Kidney (tissue), 13 donors: ENCODE measurements at regions not wholly inside any gene's neighbourhood (a gene's known extent, or its start where the extent isn't known, plus 50 kb on each side); places are given as distances from the start of the nearest gene placed in this dataset.

Experiments
- DNase-seq, 5 donors: peaks; one replicate each; pipeline ENCODE4 v3.0.0-alpha.2; 2013 to 2020
- FAIRE-seq: peaks from 2 replicates; lab custom pipeline; 2012; peaks lifted over from hg19 to GRCh38; lab: Jason Lieb, UNC
- H3K27ac ChIP-seq, 2 donors: one replicate each; pipeline ENCODE4 v1.7.0; 2013; ENCODE audit warnings: low read depth in 2 of 2, low read length in 2 of 2, inconsistent platforms in 1 of 2
- H3K27me3 ChIP-seq: one replicate; pipeline ENCODE4 v1.7.1; 2013; ENCODE audit warnings: low read length, inconsistent platforms; ENCODE audit not compliant: control insufficient read depth, insufficient read depth
- H3K36me3 ChIP-seq, 3 donors: one replicate each; pipeline versions ENCODE4 v1.7.0 to v1.7.1; 2013; ENCODE audit warnings: low read length in 3 of 3, control low read depth in 1 of 3, inconsistent platforms in 1 of 3; ENCODE audit not compliant: insufficient read depth in 3 of 3, control insufficient read depth in 2 of 3
- H3K4me1 ChIP-seq, 3 donors: one replicate each; pipeline versions ENCODE4 v1.7.0 to v1.7.1; 2013; ENCODE audit warnings: low read length in 3 of 3, inconsistent platforms in 1 of 3, low read depth in 1 of 3; ENCODE audit not compliant: control insufficient read depth in 2 of 3, insufficient read depth in 2 of 3
- H3K4me3 ChIP-seq, 3 donors: one replicate each; pipeline versions ENCODE4 v1.7.0 to v1.8.1; 2013; ENCODE audit warnings: low read length in 3 of 3, control low read depth in 1 of 3, inconsistent platforms in 1 of 3
- H3K9ac ChIP-seq, 3 donors: one replicate each; pipeline versions ENCODE4 v1.7.0 to v1.7.1; 2013; ENCODE audit warnings: low read length in 3 of 3, control low read depth in 1 of 3, inconsistent platforms in 1 of 3
- H3K9me3 ChIP-seq, 3 donors: one replicate each; pipeline versions ENCODE4 v1.7.0 to v1.7.1; 2013; ENCODE audit warnings: low read length in 3 of 3, control low read depth in 1 of 3, inconsistent platforms in 1 of 3; ENCODE audit not compliant: control insufficient read depth in 2 of 3, insufficient read depth in 1 of 3
- intact Hi-C: fragments of 100-400 bp; cut with DNase I; formaldehyde crosslinking; loops from one replicate; pipeline ENCODE4 v1.11.1; 2022
- TF ChIP-seq, protein P1 (sequence below): IDR thresholded peaks from 3 replicates; pipeline ENCODE4 v1.5.1; 2012; ENCODE audit warnings: mild to moderate bottlenecking, moderate library complexity, borderline replicate concordance; ENCODE audit not compliant: insufficient read depth; ENCODE audit errors: extremely low read depth
- donor health status: control.
- donor health status: control.
- donor health status: control.
- donor health status: control.
- donor health status: control.
- donor health status: DM: yes; HTN: yes; CAD: no.
- donor health status: Normal renal cell carcinoma (clear cell type).

- no peak overlapping the region for H3K9ac ChIP-seq
- H3K4me1 ChIP-seq = no peaks in the 10 kb centered on the region
- no peak overlapping the region for H3K27ac ChIP-seq
- DNase-seq (no peak), FAIRE-seq (no peak)
- no peak overlapping the region for H3K4me3 ChIP-seq
- H3K9me3 ChIP-seq = peaks cover 0 to 8% (median 2%) of the 10 kb centered on the region in 3 donors
- H3K36me3 ChIP-seq = no peaks in the 10 kb centered on the region
- intact Hi-C loops = no loop called here
- TF ChIP-seq, protein P1, sequence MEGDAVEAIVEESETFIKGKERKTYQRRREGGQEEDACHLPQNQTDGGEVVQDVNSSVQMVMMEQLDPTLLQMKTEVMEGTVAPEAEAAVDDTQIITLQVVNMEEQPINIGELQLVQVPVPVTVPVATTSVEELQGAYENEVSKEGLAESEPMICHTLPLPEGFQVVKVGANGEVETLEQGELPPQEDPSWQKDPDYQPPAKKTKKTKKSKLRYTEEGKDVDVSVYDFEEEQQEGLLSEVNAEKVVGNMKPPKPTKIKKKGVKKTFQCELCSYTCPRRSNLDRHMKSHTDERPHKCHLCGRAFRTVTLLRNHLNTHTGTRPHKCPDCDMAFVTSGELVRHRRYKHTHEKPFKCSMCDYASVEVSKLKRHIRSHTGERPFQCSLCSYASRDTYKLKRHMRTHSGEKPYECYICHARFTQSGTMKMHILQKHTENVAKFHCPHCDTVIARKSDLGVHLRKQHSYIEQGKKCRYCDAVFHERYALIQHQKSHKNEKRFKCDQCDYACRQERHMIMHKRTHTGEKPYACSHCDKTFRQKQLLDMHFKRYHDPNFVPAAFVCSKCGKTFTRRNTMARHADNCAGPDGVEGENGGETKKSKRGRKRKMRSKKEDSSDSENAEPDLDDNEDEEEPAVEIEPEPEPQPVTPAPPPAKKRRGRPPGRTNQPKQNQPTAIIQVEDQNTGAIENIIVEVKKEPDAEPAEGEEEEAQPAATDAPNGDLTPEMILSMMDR = no peak
- no peaks in the 10 kb centered on the region for H3K27me3 ChIP-seq
These were observed 182.8 kb downstream of the SEC23IP start for GRCh38 chr10:120075349-120075748.

- FAIRE-seq = no peak
- H3K36me3 ChIP-seq = no peaks in the 10 kb centered on the region
These were observed 184.6 kb downstream of the SEC23IP start for GRCh38 chr10:120076996-120077706.

GRCh38 chr10:120077707-120078492 is 185.4 kb downstream of the SEC23IP start:
- Histone ChIP-seq H3K27me3 (no peaks in the 10 kb centered on the region), H3K36me3 (no peaks in the 10 kb centered on the region), H3K9ac (no peak overlapping the region), H3K4me1 (no peaks in the 10 kb centered on the region), H3K27ac (no peak overlapping the region), H3K9me3 (no peaks in the 10 kb centered on the region), H3K4me3 (no peak overlapping the region)
- intact Hi-C loops = no loop called here
- DNase-seq = no peak
- FAIRE-seq = no peak
- TF ChIP-seq, protein P1 = no peak

More at GRCh38 chr10:120076996-120077706, 184.6 kb downstream of the SEC23IP start:
- H3K4me3 ChIP-seq = no peak overlapping the region
- H3K27me3 ChIP-seq = no peaks in the 10 kb centered on the region
- TF ChIP-seq, protein P1 = no peak
- intact Hi-C loops = no loop called here
- H3K9me3 ChIP-seq = peaks cover 0 to 6% (median 0%) of the 10 kb centered on the region in 3 donors
- no peak overlapping the region for H3K9ac ChIP-seq
- no peaks in the 10 kb centered on the region for H3K4me1 ChIP-seq
- H3K27ac ChIP-seq = no peak overlapping the region
- no peak for DNase-seq
